ENCODE measurements at regions not wholly inside any gene's neighbourhood (a gene's known extent, or its start where the extent isn't known, plus 50 kb on each side); places are given as distances from the start of the nearest gene placed in this dataset.

- ChIA-PET CTCF (no interaction called here), RAD21 (ENCODE audit: unreplicated experiment) (no interaction called here), SMC1A (ENCODE audit: uncharacterized antibody, unreplicated experiment) (no interaction called here), POLR2A (no interaction called here)
- no peaks in the 10 kb centered on the region for H3K4me1 ChIP-seq (ENCODE audit: control insufficient read depth, insufficient read depth, low read length)
- no peak overlapping the region for H3K27ac ChIP-seq (ENCODE audit: control insufficient read depth, insufficient read depth)
- no peaks in the 10 kb centered on the region for H3K79me2 ChIP-seq (ENCODE audit: control insufficient read depth, insufficient read depth, low read length)
- intact Hi-C loops (cut with micrococcal nuclease; ENCODE audit: unreplicated experiment) (no loop called here), in situ Hi-C loops (cut with MboI) (no loop called here)
- no peaks in the 10 kb centered on the region for H3K9me3 ChIP-seq (replicated peaks; ENCODE audit: control insufficient read depth, insufficient read depth, low read length)
- 3% methylated on average over 2 of the region's 2 CpGs for WGBS (ENCODE audit: insufficient coverage, insufficient replicate concordance, low lambda C conversion rate, missing lambda C conversion rate)
- H3K4me3 ChIP-seq = no peak overlapping the region
- H3K4me2 ChIP-seq (ENCODE audit: control insufficient read depth, insufficient read depth) = no peak overlapping the region
- no TSS peak for BruUV-seq (replicated peaks)
- H2AFZ ChIP-seq (ENCODE audit: control insufficient read depth, low read depth, low read length) = no peak overlapping the region
- H3K9ac ChIP-seq (ENCODE audit: control insufficient read depth, insufficient read depth, low read length) = no peak overlapping the region
- TF ChIP-seq CEBPB (IDR thresholded peaks at IDR 0.05; ENCODE audit: borderline replicate concordance in 1 of 2, low read depth in 2 of 2, low read length in 2 of 2) (no peak), NR2C2 (IDR thresholded peaks at IDR 0.05; ENCODE audit: borderline replicate concordance, control insufficient read depth, insufficient read length, low read depth) (no peak), SMARCA5 (IDR thresholded peaks at IDR 0.05) (no peak)
- TF ChIP-seq, protein P1, sequence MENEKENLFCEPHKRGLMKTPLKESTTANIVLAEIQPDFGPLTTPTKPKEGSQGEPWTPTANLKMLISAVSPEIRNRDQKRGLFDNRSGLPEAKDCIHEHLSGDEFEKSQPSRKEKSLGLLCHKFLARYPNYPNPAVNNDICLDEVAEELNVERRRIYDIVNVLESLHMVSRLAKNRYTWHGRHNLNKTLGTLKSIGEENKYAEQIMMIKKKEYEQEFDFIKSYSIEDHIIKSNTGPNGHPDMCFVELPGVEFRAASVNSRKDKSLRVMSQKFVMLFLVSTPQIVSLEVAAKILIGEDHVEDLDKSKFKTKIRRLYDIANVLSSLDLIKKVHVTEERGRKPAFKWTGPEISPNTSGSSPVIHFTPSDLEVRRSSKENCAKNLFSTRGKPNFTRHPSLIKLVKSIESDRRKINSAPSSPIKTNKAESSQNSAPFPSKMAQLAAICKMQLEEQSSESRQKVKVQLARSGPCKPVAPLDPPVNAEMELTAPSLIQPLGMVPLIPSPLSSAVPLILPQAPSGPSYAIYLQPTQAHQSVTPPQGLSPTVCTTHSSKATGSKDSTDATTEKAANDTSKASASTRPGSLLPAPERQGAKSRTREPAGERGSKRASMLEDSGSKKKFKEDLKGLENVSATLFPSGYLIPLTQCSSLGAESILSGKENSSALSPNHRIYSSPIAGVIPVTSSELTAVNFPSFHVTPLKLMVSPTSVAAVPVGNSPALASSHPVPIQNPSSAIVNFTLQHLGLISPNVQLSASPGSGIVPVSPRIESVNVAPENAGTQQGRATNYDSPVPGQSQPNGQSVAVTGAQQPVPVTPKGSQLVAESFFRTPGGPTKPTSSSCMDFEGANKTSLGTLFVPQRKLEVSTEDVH (IDR thresholded peaks at IDR 0.05; ENCODE audit: low read depth, partially characterized antibody) = no peak
- TF ChIP-seq, protein P2, sequence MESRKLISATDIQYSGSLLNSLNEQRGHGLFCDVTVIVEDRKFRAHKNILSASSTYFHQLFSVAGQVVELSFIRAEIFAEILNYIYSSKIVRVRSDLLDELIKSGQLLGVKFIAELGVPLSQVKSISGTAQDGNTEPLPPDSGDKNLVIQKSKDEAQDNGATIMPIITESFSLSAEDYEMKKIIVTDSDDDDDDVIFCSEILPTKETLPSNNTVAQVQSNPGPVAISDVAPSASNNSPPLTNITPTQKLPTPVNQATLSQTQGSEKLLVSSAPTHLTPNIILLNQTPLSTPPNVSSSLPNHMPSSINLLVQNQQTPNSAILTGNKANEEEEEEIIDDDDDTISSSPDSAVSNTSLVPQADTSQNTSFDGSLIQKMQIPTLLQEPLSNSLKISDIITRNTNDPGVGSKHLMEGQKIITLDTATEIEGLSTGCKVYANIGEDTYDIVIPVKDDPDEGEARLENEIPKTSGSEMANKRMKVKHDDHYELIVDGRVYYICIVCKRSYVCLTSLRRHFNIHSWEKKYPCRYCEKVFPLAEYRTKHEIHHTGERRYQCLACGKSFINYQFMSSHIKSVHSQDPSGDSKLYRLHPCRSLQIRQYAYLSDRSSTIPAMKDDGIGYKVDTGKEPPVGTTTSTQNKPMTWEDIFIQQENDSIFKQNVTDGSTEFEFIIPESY (IDR thresholded peaks at IDR 0.05) = no peak
- DNase-seq (ENCODE audit: low read depth, low spot score) (no peak), ATAC-seq (no peak), FAIRE-seq (no peak)
- no peaks in the 10 kb centered on the region for H4K20me1 ChIP-seq (ENCODE audit: control insufficient read depth, insufficient read depth)
- H3K36me3 ChIP-seq (ENCODE audit: control insufficient read depth in 2 of 2, insufficient read depth in 2 of 2, low read length in 1 of 2) = no peaks in the 10 kb centered on the region
- H3K27me3 ChIP-seq (replicated peaks in 1 of 2; ENCODE audit: control insufficient read depth in 2 of 2, insufficient read depth in 2 of 2, low read length in 1 of 2) = no peaks in the 10 kb centered on the region
These were observed 610.1 kb upstream of the ANKRD30A start for GRCh38 chr10:36515319-36515718.
